GM19043 (cell line): ENCODE measurements at regions not wholly inside any gene's neighbourhood (a gene's known extent, or its start where the extent isn't known, plus 50 kb on each side); places are given as distances from the start of the nearest gene placed in this dataset.

Experiments
- ATAC-seq: cut with Tn5 transposase; IDR thresholded peaks from one replicate; pipeline ENCODE4 v1.9.1; 2021; ENCODE audit warnings: low read depth; ENCODE audit not compliant: unreplicated experiment

- ATAC-seq: no peak
Observed at GRCh38 chr16:63283721-63284120, 1247.5 kb upstream of the CDH8 start.

GRCh38 chr16:63244631-63245030, 1208.4 kb upstream of the CDH8 start:
- ATAC-seq: no peak

GRCh38 chr16:63241497-63242028, 1205.3 kb upstream of the CDH8 start:
- no peak for ATAC-seq

GRCh38 chr16:63239065-63239570, 1202.9 kb upstream of the CDH8 start:
- ATAC-seq: no peak

GRCh38 chr16:63230421-63231040, 1194.3 kb upstream of the CDH8 start:
- ATAC-seq: no peak

- ATAC-seq: no peak
Observed at GRCh38 chr16:63228259-63228658, 1192.0 kb upstream of the CDH8 start.

GRCh38 chr16:63223851-63224250, 1187.6 kb upstream of the CDH8 start:
- no peak for ATAC-seq

GRCh38 chr16:63216696-63217423, 1180.6 kb upstream of the CDH8 start:
- ATAC-seq: no peak

- ATAC-seq: no peak
Observed at GRCh38 chr16:63201851-63202250, 1165.6 kb upstream of the CDH8 start.

GRCh38 chr16:63200940-63201339, 1164.7 kb upstream of the CDH8 start:
- no peak for ATAC-seq

GRCh38 chr16:63195336-63195735, 1159.1 kb upstream of the CDH8 start:
- no peak for ATAC-seq

GRCh38 chr16:63192980-63193379, 1156.7 kb upstream of the CDH8 start:
- no peak for ATAC-seq

GRCh38 chr16:63188086-63188771, 1152.0 kb upstream of the CDH8 start:
- no peak for ATAC-seq

GRCh38 chr16:63187638-63188037, 1151.4 kb upstream of the CDH8 start:
- no peak for ATAC-seq

- no peak for ATAC-seq
Observed at GRCh38 chr16:63185235-63185780, 1149.1 kb upstream of the CDH8 start.

GRCh38 chr16:63183743-63184142, 1147.5 kb upstream of the CDH8 start:
- no peak for ATAC-seq

GRCh38 chr16:63175313-63175712, 1139.1 kb upstream of the CDH8 start:
- ATAC-seq: no peak

- ATAC-seq: no peak
Observed at GRCh38 chr16:63174801-63175200, 1138.6 kb upstream of the CDH8 start.

- no peak for ATAC-seq
Observed at GRCh38 chr16:63171545-63171944, 1135.3 kb upstream of the CDH8 start.

- ATAC-seq: no peak
Observed at GRCh38 chr16:63169100-63169499, 1132.9 kb upstream of the CDH8 start.

- ATAC-seq: no peak
Observed at GRCh38 chr16:63157818-63158217, 1121.6 kb upstream of the CDH8 start.
